Osteoblast (primary cell): ENCODE measurements at regions not wholly inside any gene's neighbourhood (a gene's known extent, or its start where the extent isn't known, plus 50 kb on each side); places are given as distances from the start of the nearest gene placed in this dataset.

ENCODE experiments used
- DNase-seq: peaks from one replicate; pipeline ENCODE4 v3.0.0; 2011; ENCODE audit warnings: low spot score, mixed read lengths; ENCODE audit not compliant: insufficient read length; ENCODE audit errors: missing footprints
- H2AFZ ChIP-seq: 2 replicates; pipeline ENCODE4 v1.6.0; 2011; ENCODE audit warnings: mild to moderate bottlenecking, low read length
- H3K27ac ChIP-seq: 2 replicates; pipeline ENCODE4 v1.5.1; 2011; ENCODE audit warnings: mild to moderate bottlenecking, low read depth, low read length, moderate library complexity
- H3K27me3 ChIP-seq: 2 replicates; pipeline ENCODE4 v1.6.0; 2012; ENCODE audit warnings: mild to moderate bottlenecking, control low read depth, inconsistent platforms, low read length, moderate library complexity; ENCODE audit not compliant: insufficient read depth
- H3K36me3 ChIP-seq: 2 replicates; pipeline ENCODE4 v1.5.1; 2011; ENCODE audit warnings: mild to moderate bottlenecking, low read length, control low read depth, moderate library complexity; ENCODE audit not compliant: insufficient read depth
- H3K4me1 ChIP-seq: 2 replicates; pipeline ENCODE4 v1.5.1; 2011; ENCODE audit warnings: mild to moderate bottlenecking, low read length, control low read depth, moderate library complexity; ENCODE audit not compliant: insufficient read depth
- H3K4me2 ChIP-seq: 2 replicates; pipeline ENCODE4 v1.6.0; 2011; ENCODE audit warnings: mild to moderate bottlenecking, low read length; ENCODE audit not compliant: insufficient read depth
- H3K4me3 ChIP-seq: fragments of 200-600 bp; sonication (generic); 3 replicates; pipeline ENCODE4 v1.5.1; 2012; ENCODE audit warnings: mild to moderate bottlenecking, low read length, inconsistent platforms; ENCODE audit not compliant: insufficient read depth
- H3K79me2 ChIP-seq: 2 replicates; pipeline ENCODE4 v1.6.0; 2012; ENCODE audit warnings: mild to moderate bottlenecking, low read length, control low read depth, inconsistent platforms; ENCODE audit not compliant: insufficient read depth
- H3K9me3 ChIP-seq: 2 replicates; pipeline ENCODE4 v1.5.1; 2011; ENCODE audit warnings: low read depth, low read length, control low read depth
- H4K20me1 ChIP-seq: 2 replicates; pipeline ENCODE4 v1.6.0; 2012; ENCODE audit warnings: mild to moderate bottlenecking, low read length, control low read depth; ENCODE audit not compliant: insufficient read depth
- CTCF ChIP-seq: IDR thresholded peaks from 2 replicates; pipeline ENCODE4 v1.5.1; 2011; ENCODE audit warnings: mild to moderate bottlenecking, low read depth, low read length, moderate library complexity; ENCODE audit errors: extremely low read depth

- Histone ChIP-seq H3K79me2 (no peaks in the 10 kb centered on the region), H3K9me3 (peaks cover 7% of the 10 kb centered on the region), H3K27me3 (no peaks in the 10 kb centered on the region), H3K4me1 (no peaks in the 10 kb centered on the region), H3K27ac (no peak overlapping the region), H2AFZ (no peak overlapping the region), H3K4me2 (no peak overlapping the region), H3K4me3 (no peak overlapping the region), H3K36me3 (no peaks in the 10 kb centered on the region), H4K20me1 (no peaks in the 10 kb centered on the region)
- DNase-seq, result no peak
- no peak for TF ChIP-seq CTCF
These were observed 1476.9 kb downstream of the SI start for GRCh38 chr3:163601426-163601825.

DNA sequence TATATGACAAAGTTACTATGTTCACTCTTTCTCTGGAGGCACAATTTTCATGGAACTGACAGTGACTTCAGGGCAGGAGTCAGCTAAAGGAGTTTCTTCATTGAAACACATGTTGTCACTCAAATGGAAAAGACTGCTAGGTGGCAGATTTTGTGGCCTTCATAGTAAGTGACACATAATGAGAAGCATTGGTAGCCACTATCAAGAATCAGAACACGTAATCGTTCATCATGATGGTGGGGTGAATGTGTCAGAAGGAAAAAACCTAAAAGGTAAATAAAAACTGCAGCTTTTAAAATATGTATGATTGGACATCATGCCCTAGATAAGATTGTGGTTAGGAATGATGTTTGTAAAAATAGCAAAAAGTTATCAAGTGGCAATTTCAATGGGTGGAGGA, 1491.0 kb downstream of the SI start:
- no peaks in the 10 kb centered on the region for H3K27me3 ChIP-seq
- no peak overlapping the region for H2AFZ ChIP-seq
- H4K20me1 ChIP-seq, result no peaks in the 10 kb centered on the region
- peaks cover 6% of the 10 kb centered on the region for H3K9me3 ChIP-seq
- H3K4me1 ChIP-seq, result no peaks in the 10 kb centered on the region
- no peaks in the 10 kb centered on the region for H3K79me2 ChIP-seq
- H3K4me2 ChIP-seq, result no peak overlapping the region
- no peak overlapping the region for H3K27ac ChIP-seq
- no peak overlapping the region for H3K4me3 ChIP-seq
- no peaks in the 10 kb centered on the region for H3K36me3 ChIP-seq
- no peak for DNase-seq
- TF ChIP-seq CTCF, result no peak

GRCh38 chr3:163582967-163583366, 1495.3 kb downstream of the SI start:
- H4K20me1 ChIP-seq, result no peaks in the 10 kb centered on the region
- H3K4me3 ChIP-seq, result no peak overlapping the region
- no peaks in the 10 kb centered on the region for H3K79me2 ChIP-seq
- no peaks in the 10 kb centered on the region for H3K27me3 ChIP-seq
- peaks cover 6% of the 10 kb centered on the region for H3K9me3 ChIP-seq
- no peak overlapping the region for H2AFZ ChIP-seq
- no peak for TF ChIP-seq CTCF
- H3K4me2 ChIP-seq, result no peak overlapping the region
- no peaks in the 10 kb centered on the region for H3K36me3 ChIP-seq
- no peak overlapping the region for H3K27ac ChIP-seq
- H3K4me1 ChIP-seq, result no peaks in the 10 kb centered on the region
- DNase-seq, result no peak

GRCh38 chr3:163577271-163577670, 1501.0 kb downstream of the SI start:
- Histone ChIP-seq H2AFZ (no peak overlapping the region), H4K20me1 (no peaks in the 10 kb centered on the region), H3K79me2 (no peaks in the 10 kb centered on the region), H3K4me3 (no peak overlapping the region), H3K4me2 (no peak overlapping the region), H3K9me3 (peaks cover 5% of the 10 kb centered on the region), H3K27ac (no peak overlapping the region), H3K4me1 (no peaks in the 10 kb centered on the region), H3K27me3 (no peaks in the 10 kb centered on the region), H3K36me3 (no peaks in the 10 kb centered on the region)
- TF ChIP-seq CTCF, result no peak
- DNase-seq, result no peak
